Adipose tissue (tissue), 3 donors: ENCODE measurements at regions not wholly inside any gene's neighbourhood (a gene's known extent, or its start where the extent isn't known, plus 50 kb on each side); places are given as distances from the start of the nearest gene placed in this dataset.

Source experiments
- H3K27ac ChIP-seq: one replicate; pipeline ENCODE4 v1.5.1; 2013; ENCODE audit warnings: low read depth, low read length
- WGBS, 3 donors: extraction: QIAGEN DNeasy Blood & Tissue Kit; methylation state at CpG; one replicate each; pipeline ENCODE4 v1.1.7; 2013; 5-methylcytosine and 5-hydroxymethylcytosine counted together
- donor health status: healthy with polysubstance abuse.
- donor health status: Bipolar disorder and iron deficiency.
- donor health status: healthy.

GRCh38 chr15:69656271-69657030 is 203.8 kb downstream of the RPLP1 start:
- H3K27ac ChIP-seq: no peak overlapping the region
- WGBS, 3 donors: 84 to 96% (median 95%) methylated on average over 10 of the region's 10 CpGs

- WGBS, 3 donors: 87 to 96% (median 93%) methylated on average over 6 of the region's 6 CpGs
- H3K27ac ChIP-seq: no peak overlapping the region
Measured at GRCh38 chr15:69657626-69658025, 205.0 kb downstream of the RPLP1 start.

GRCh38 chr15:69658411-69658945 is 205.9 kb downstream of the RPLP1 start:
- WGBS, 3 donors: 91 to 95% (median 93%) methylated on average over 8 of the region's 8 CpGs
- H3K27ac ChIP-seq: no peak overlapping the region

- 91 to 94% (median 93%) methylated on average over 5 of the region's 5 CpGs for WGBS, 3 donors
- H3K27ac ChIP-seq: no peak overlapping the region
Measured at GRCh38 chr15:69659454-69660050, 206.9 kb downstream of the RPLP1 start.

- 94 to 100% (median 95%) methylated on average over 2 of the region's 2 CpGs for WGBS, 3 donors
- no peak overlapping the region for H3K27ac ChIP-seq
Measured at GRCh38 chr15:69660114-69660513, 207.5 kb downstream of the RPLP1 start.

- H3K27ac ChIP-seq: no peak overlapping the region
- WGBS, 3 donors: 65 to 70% (median 66%) methylated on average over 7 of the region's 7 CpGs
Measured at GRCh38 chr15:69660658-69661405, 208.2 kb downstream of the RPLP1 start.

- 80 to 88% (median 86%) methylated on average over 6 of the region's 6 CpGs for WGBS, 3 donors
- H3K27ac ChIP-seq: no peak overlapping the region
Measured at GRCh38 chr15:69661446-69661845, 208.8 kb downstream of the RPLP1 start.

GRCh38 chr15:69661871-69662644 is 209.4 kb downstream of the RPLP1 start:
- 74 to 87% (median 81%) methylated on average over 9 of the region's 9 CpGs for WGBS, 3 donors
- H3K27ac ChIP-seq: no peak overlapping the region

- WGBS, 3 donors: 75 to 83% (median 79%) methylated on average over 4 of the region's 4 CpGs
- no peak overlapping the region for H3K27ac ChIP-seq
Measured at GRCh38 chr15:69662645-69663000, 210.0 kb downstream of the RPLP1 start.

GRCh38 chr15:69663441-69663840 is 210.8 kb downstream of the RPLP1 start:
- no peak overlapping the region for H3K27ac ChIP-seq

GRCh38 chr15:69663982-69664381 is 211.4 kb downstream of the RPLP1 start:
- no peak overlapping the region for H3K27ac ChIP-seq
- 88 to 91% (median 90%) methylated on average over 3 of the region's 3 CpGs for WGBS, 3 donors

- WGBS, 3 donors: 58 to 74% (median 68%) methylated on average over 28 of the region's 28 CpGs
- H3K27ac ChIP-seq: no peak overlapping the region
Measured at GRCh38 chr15:69664572-69665571, 212.3 kb downstream of the RPLP1 start.

- no peak overlapping the region for H3K27ac ChIP-seq
- WGBS, 3 donors: 39 to 67% (median 40%) methylated on average over 10 of the region's 10 CpGs
Measured at GRCh38 chr15:69665641-69666111, 213.1 kb downstream of the RPLP1 start.

- WGBS, 3 donors: 54 to 90% (median 56%) methylated on average over 10 of the region's 10 CpGs
- H3K27ac ChIP-seq: no peak overlapping the region
Measured at GRCh38 chr15:69666441-69666882, 213.8 kb downstream of the RPLP1 start.

GRCh38 chr15:69666921-69667811 is 214.5 kb downstream of the RPLP1 start:
- no peak overlapping the region for H3K27ac ChIP-seq
- 58 to 77% (median 66%) methylated on average over 17 to 19 of the region's 19 CpGs for WGBS, 3 donors

- 69 to 89% (median 71%) methylated on average over 6 of the region's 6 CpGs for WGBS, 3 donors
- H3K27ac ChIP-seq: no peak overlapping the region
Measured at GRCh38 chr15:69668039-69668705, 215.6 kb downstream of the RPLP1 start.
